ENCODE measurements at regions not wholly inside any gene's neighbourhood (a gene's known extent, or its start where the extent isn't known, plus 50 kb on each side); places are given as distances from the start of the nearest gene placed in this dataset.

DNA sequence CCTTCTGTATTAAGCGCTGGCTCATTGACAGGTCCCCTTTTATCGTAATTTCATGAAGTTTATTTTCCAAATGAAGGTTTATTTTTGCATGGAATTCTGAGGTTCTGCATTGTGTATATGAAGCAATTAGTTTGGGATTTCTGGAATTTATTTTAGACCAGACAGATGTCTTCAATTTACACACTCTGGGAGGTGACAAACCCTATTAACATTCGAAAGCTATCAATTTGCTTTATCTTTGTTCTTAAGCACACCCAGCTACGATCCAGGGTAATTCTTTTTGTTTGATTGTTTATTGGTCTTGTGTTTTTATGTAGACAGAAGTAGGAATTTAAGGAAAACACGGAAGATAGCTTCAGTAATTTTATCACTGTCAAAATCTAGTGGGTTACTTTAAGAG lies 264.6 kb downstream of the HS3ST3A1 start:
- Mint-ChIP-seq H3K27me3 (peaks cover 12% of the 10 kb centered on the region), H3K4me1 (peaks cover 2% of the 10 kb centered on the region), H3K9me3 (ENCODE audit: insufficient read depth) (no peaks in the 10 kb centered on the region), H3K4me3 (no peak overlapping the region), H3K27ac (no peak overlapping the region)
- intact Hi-C loops (cut with micrococcal nuclease) = loop anchor here (5.0 kb wide), 1 partner anchor 965 kb away; the partner anchor contains the start of gene HS3ST3B1
- no peak for TF ChIP-seq EZH2 (IDR thresholded peaks at IDR 0.05; ENCODE audit: borderline replicate concordance, insufficient read depth, low read depth, low read length, poor library complexity, severe bottlenecking)
- TF ChIP-seq, protein P1, sequence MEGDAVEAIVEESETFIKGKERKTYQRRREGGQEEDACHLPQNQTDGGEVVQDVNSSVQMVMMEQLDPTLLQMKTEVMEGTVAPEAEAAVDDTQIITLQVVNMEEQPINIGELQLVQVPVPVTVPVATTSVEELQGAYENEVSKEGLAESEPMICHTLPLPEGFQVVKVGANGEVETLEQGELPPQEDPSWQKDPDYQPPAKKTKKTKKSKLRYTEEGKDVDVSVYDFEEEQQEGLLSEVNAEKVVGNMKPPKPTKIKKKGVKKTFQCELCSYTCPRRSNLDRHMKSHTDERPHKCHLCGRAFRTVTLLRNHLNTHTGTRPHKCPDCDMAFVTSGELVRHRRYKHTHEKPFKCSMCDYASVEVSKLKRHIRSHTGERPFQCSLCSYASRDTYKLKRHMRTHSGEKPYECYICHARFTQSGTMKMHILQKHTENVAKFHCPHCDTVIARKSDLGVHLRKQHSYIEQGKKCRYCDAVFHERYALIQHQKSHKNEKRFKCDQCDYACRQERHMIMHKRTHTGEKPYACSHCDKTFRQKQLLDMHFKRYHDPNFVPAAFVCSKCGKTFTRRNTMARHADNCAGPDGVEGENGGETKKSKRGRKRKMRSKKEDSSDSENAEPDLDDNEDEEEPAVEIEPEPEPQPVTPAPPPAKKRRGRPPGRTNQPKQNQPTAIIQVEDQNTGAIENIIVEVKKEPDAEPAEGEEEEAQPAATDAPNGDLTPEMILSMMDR (IDR thresholded peaks at IDR 0.05) = no peak
- POLR2A ChIA-PET = no interaction called here
- H3K9me3 ChIP-seq (ENCODE audit: control extremely low read depth in 1 of 3, control insufficient read depth in 2 of 3, insufficient read depth in 1 of 3, low read length in 2 of 3) = no peaks in the 10 kb centered on the region
- no peak overlapping the region for H3K4me3 ChIP-seq (ENCODE audit: control extremely low read depth in 1 of 5, extremely low read depth in 1 of 5, insufficient read depth in 1 of 5, low read depth in 2 of 5, low read length in 4 of 5)
- no peaks in the 10 kb centered on the region for H3K79me2 ChIP-seq (ENCODE audit: control insufficient read depth, insufficient read depth, low read length)
- no peak overlapping the region for H2AFZ ChIP-seq (ENCODE audit: insufficient read depth, low read depth, low read length, poor library complexity, severe bottlenecking)
- WGBS (ENCODE audit: insufficient coverage) = 82% methylated on average over 2 of the region's 5 CpGs
- no peaks in the 10 kb centered on the region for H3K36me3 ChIP-seq (replicated peaks in 1 of 2; ENCODE audit: control extremely low read depth in 1 of 2, control insufficient read depth in 1 of 2, extremely low read depth in 1 of 2, insufficient read depth in 2 of 2, low read length in 1 of 2)
- ATAC-seq (ENCODE audit: low read depth) (no peak), DNase-seq (no peak)
- no peak overlapping the region for H3K4me2 ChIP-seq (replicated peaks; ENCODE audit: low read depth, low read length, poor library complexity, severe bottlenecking)
- H4K20me1 ChIP-seq (ENCODE audit: control insufficient read depth, insufficient read depth, low read length, poor library complexity, severe bottlenecking) = no peaks in the 10 kb centered on the region
- H3K9ac ChIP-seq (ENCODE audit: low read length) = no peak overlapping the region
- H3K4me1 ChIP-seq (ENCODE audit: control insufficient read depth in 2 of 2, insufficient read depth in 2 of 2, low read length in 2 of 2) = peaks cover 0 to 3% of the 10 kb centered on the region in 2 donors
- H3K27ac ChIP-seq (ENCODE audit: low read length in 2 of 2) = no peak overlapping the region
- peaks cover 0 to 4% (median 2%) of the 10 kb centered on the region in 4 experiments for H3K27me3 ChIP-seq (replicated peaks in 1 of 4; ENCODE audit: control extremely low read depth in 1 of 4, control insufficient read depth in 3 of 4, insufficient read depth in 4 of 4, low read length in 3 of 4)
- CTCF ChIA-PET = interaction anchor here (0.8 to 0.9 kb wide), 2 partner anchors 10 to 14 kb away, joined by 3 to 4 read pairs; no protein-coding TSS in a partner anchor

DNA sequence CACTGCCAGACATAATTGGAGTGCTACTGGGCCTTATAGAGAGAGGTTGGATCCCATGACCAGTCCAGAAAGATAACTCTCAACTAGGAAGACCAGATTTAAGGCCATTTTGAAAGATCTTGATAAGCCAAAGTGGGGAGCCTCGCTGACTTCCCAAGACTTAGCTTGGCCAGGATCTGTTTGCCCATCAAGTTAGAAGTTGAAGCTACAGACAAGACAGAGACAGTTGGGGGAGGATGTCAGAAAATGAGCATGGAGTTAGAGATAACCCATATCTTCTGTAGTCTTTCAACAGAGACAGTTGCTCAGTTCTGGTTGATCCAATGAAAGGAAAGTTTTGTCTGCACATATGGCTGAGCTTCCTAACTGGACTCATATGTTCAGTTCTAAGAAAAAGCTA lies 267.4 kb downstream of the HS3ST3A1 start:
- TF ChIP-seq, protein P1 (IDR thresholded peaks at IDR 0.05) = no peak
- TF ChIP-seq EZH2 (IDR thresholded peaks at IDR 0.05; ENCODE audit: borderline replicate concordance, insufficient read depth, low read depth, low read length, poor library complexity, severe bottlenecking) = no peak
- Mint-ChIP-seq H3K4me3 (no peak overlapping the region), H3K27me3 (peaks cover 7% of the 10 kb centered on the region), H3K9me3 (ENCODE audit: insufficient read depth) (no peaks in the 10 kb centered on the region), H3K27ac (no peak overlapping the region), H3K4me1 (peaks cover 2% of the 10 kb centered on the region)
- no peaks in the 10 kb centered on the region for H3K9me3 ChIP-seq (ENCODE audit: control extremely low read depth in 1 of 3, control insufficient read depth in 2 of 3, insufficient read depth in 1 of 3, low read length in 2 of 3)
- H3K79me2 ChIP-seq (ENCODE audit: control insufficient read depth, insufficient read depth, low read length) = no peaks in the 10 kb centered on the region
- H4K20me1 ChIP-seq (ENCODE audit: control insufficient read depth, insufficient read depth, low read length, poor library complexity, severe bottlenecking) = no peaks in the 10 kb centered on the region
- no peak overlapping the region for H2AFZ ChIP-seq (ENCODE audit: insufficient read depth, low read depth, low read length, poor library complexity, severe bottlenecking)
- H3K27me3 ChIP-seq (replicated peaks in 1 of 4; ENCODE audit: control extremely low read depth in 1 of 4, control insufficient read depth in 3 of 4, insufficient read depth in 4 of 4, low read length in 3 of 4) = peaks cover 0 to 4% (median 2%) of the 10 kb centered on the region in 4 experiments
- ATAC-seq (ENCODE audit: low read depth) (no peak), DNase-seq (no peak)
- no peak overlapping the region for H3K4me3 ChIP-seq (ENCODE audit: control extremely low read depth in 1 of 5, extremely low read depth in 1 of 5, insufficient read depth in 1 of 5, low read depth in 2 of 5, low read length in 4 of 5)
- no peaks in the 10 kb centered on the region for H3K36me3 ChIP-seq (replicated peaks in 1 of 2; ENCODE audit: control extremely low read depth in 1 of 2, control insufficient read depth in 1 of 2, extremely low read depth in 1 of 2, insufficient read depth in 2 of 2, low read length in 1 of 2)
- peaks cover 0 to 3% of the 10 kb centered on the region in 2 donors for H3K4me1 ChIP-seq (ENCODE audit: control insufficient read depth in 2 of 2, insufficient read depth in 2 of 2, low read length in 2 of 2)
- CTCF ChIA-PET = interaction anchor here (1.1 kb wide), 1 partner anchor 28 kb away, joined by 3 read pairs; no protein-coding TSS in a partner anchor
- POLR2A ChIA-PET = no interaction called here
- H3K4me2 ChIP-seq (replicated peaks; ENCODE audit: low read depth, low read length, poor library complexity, severe bottlenecking) = no peak overlapping the region
- 86% methylated on average over 1 of the region's 1 CpG for WGBS (ENCODE audit: insufficient coverage)
- H3K9ac ChIP-seq (ENCODE audit: low read length) = no peak overlapping the region
- H3K27ac ChIP-seq (ENCODE audit: low read length in 2 of 2) = no peak overlapping the region
- intact Hi-C loops (cut with micrococcal nuclease) = no loop called here
